C4-2B (cell line): ENCODE measurements at regions not wholly inside any gene's neighbourhood (a gene's known extent, or its start where the extent isn't known, plus 50 kb on each side); places are given as distances from the start of the nearest gene placed in this dataset.

Experiments used
- H3K27ac ChIP-seq: fragments of 450-650 bp; 2 replicates; pipeline ENCODE4 v1.5.1; 2017
- ZFX ChIP-seq: fragments of 450-650 bp; IDR thresholded peaks from 2 replicates; pipeline ENCODE4 v1.6.1; 2017
- TF ChIP-seq, protein P1 (sequence below): fragments of 450-650 bp; conservative IDR thresholded peaks from 2 replicates; pipeline ENCODE4 v1.5.1; 2017; ENCODE audit warnings: mild to moderate bottlenecking

DNA sequence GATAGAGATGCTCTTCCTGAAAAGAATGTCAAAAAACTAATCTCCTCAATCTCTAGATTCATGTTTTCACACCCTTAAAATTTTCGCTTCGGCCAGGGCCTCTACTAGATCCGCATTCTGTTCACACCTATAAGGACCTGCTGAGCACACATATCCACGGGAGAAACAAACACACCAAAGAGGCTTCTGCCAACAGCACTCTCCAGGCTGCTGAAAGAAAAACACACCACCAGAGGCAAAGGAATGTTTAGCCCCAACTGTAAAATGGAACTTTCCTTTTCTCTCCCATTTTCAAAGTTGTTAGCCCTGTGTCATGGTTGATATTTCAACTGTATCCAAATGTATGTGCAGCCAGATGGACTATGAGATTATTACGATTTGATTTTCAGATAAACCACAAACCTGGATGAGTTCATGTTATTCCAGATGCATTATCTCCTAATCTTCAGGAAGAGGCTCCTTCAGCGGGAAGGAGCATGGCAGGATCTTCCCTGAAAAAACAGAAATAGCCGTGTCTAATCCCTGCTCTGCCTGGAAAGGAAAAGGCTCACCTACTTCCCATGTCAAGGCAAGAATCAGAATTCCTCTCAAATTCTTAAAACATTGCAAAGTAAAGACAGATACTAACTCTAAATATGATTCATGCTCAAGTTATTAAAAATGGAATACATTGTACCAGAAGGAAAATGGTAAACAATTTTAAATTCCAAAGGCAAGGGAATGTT, 442.7 kb upstream of the NR2F2 start:
- TF ChIP-seq, protein P1, sequence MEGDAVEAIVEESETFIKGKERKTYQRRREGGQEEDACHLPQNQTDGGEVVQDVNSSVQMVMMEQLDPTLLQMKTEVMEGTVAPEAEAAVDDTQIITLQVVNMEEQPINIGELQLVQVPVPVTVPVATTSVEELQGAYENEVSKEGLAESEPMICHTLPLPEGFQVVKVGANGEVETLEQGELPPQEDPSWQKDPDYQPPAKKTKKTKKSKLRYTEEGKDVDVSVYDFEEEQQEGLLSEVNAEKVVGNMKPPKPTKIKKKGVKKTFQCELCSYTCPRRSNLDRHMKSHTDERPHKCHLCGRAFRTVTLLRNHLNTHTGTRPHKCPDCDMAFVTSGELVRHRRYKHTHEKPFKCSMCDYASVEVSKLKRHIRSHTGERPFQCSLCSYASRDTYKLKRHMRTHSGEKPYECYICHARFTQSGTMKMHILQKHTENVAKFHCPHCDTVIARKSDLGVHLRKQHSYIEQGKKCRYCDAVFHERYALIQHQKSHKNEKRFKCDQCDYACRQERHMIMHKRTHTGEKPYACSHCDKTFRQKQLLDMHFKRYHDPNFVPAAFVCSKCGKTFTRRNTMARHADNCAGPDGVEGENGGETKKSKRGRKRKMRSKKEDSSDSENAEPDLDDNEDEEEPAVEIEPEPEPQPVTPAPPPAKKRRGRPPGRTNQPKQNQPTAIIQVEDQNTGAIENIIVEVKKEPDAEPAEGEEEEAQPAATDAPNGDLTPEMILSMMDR, result no peak
- TF ChIP-seq ZFX, result no peak
- H3K27ac ChIP-seq, result no peak overlapping the region

DNA sequence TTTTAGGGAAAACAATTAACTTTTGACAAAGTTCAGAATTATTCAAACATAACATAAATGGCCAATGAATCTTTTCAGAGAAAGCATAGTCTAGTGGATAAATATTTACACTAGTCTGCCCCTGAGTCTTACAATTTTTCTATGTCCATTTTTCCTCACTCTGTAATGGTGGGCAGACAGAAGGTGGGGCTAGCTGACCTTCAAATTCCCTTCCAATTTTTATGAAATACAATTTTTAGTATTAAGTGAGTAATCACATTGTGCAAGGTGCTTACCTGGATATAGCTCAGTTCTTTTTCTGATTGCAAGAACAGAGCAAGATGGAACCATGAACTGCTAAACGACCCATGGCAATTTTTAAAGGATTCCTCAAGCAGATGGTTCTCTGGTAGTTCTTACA, 441.7 kb upstream of the NR2F2 start:
- no peak for TF ChIP-seq ZFX
- TF ChIP-seq, protein P1, result no peak

DNA sequence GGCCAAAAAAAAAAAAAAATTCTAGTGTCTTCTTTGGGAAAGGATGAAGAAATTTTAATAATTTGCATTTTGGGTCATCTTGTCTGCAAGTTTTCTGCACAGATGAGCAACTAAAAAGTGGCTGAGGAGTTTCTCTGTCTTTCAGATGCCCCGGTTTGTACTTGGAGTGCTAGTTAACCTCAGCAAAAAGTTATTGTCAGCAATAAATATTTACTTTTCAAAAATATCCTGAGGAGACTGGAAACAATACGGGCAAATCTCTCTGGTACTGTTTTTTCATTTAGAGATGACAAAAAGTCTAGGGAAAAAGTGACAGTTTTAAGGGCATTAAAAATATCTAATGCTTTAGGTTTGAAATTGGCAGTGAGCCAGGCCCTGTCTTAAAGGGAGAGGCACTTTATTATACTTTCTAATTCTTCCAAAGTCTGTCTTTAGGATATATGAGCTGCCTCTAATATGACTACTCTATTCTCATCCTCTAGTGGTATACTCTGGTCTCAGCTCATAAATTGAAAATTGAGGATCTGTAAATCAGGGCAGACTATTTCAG, 436.0 kb upstream of the NR2F2 start:
- no peak overlapping the region for H3K27ac ChIP-seq
- TF ChIP-seq, protein P1, result no peak

More for the DNA sequence above, 441.7 kb upstream of the NR2F2 start:
- no peak overlapping the region for H3K27ac ChIP-seq

DNA sequence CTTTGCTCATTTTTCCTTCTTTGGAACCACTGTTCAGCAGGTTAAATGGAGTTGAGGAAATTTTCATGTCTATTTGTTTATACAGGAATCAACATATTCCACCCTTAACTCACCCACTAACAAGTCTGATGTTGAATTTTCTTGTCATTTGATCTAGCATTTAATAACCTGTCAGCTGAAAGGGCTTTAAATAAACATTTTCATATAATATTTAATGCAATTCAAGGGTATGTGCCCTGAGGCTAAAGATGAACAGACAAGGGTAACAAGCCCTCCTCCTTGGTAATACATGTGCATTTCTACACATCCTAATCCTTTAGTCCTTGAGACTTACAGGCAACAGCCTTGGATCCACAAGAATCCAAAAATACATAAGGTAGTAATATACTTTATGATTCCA, 435.0 kb upstream of the NR2F2 start:
- no peak for TF ChIP-seq ZFX
- TF ChIP-seq, protein P1, result no peak
- H3K27ac ChIP-seq, result no peak overlapping the region

DNA sequence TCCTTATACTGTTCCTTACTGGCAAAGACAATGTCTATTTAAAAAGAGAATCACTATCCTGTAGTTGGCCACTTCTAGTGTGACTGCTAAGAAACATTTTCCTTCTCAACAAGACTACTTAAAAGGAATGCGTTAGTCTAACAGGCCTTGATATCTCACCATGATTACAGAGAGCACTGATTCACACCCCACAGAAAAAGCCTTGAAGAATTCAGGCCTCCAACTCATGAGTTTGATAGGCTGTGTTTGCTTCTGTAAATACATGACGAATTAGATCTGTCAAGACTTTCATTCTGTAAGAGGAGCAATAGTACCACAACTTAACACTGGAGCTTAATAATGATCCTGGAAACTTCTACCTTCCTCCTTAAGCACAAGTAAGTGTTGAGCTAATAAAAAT, 432.8 kb upstream of the NR2F2 start:
- TF ChIP-seq, protein P1, result no peak
- no peak for TF ChIP-seq ZFX
- no peak overlapping the region for H3K27ac ChIP-seq

DNA sequence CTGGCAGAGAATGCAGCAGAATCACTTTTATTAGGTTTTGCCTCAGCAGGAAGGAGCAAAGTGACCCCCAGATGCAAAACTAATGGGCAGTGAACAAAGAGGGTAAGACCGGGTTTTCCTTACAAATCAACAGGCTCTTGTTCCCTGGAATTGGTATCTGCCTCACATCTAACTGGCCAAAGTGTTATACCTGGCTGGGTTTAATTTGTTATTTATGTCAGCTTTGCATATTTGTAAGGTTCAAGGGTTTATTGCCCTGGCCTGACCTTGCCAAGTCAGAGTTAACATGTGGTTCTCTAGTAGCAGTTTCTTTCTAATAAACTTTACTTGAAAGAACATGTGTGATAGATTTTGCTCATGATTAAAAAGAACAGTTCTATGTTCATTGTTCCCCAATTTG, 431.7 kb upstream of the NR2F2 start:
- no peak for TF ChIP-seq ZFX
- TF ChIP-seq, protein P1, result no peak
- H3K27ac ChIP-seq, result no peak overlapping the region

DNA sequence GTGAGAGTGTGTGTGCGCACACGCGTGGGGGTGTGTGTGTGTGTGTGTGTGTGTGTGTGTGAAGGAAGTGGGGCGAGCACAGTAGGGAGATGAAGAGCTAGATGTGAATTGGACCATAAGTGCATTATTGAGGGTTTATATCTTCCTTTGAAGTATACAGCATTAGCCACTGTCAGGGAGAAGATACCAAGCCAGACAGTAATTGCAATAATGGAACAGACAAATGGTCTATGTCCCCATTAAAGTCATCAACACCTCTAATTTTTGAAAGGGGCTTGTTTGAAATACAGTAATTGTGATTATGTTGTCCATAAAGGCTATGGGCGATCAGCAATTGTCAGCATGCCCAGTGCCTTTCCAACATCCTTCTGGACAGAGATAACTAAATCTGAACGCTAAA, 429.2 kb upstream of the NR2F2 start:
- TF ChIP-seq ZFX, result no peak
- TF ChIP-seq, protein P1, result no peak
- H3K27ac ChIP-seq, result no peak overlapping the region
